ENCODE measurements at regions not wholly inside any gene's neighbourhood (a gene's known extent, or its start where the extent isn't known, plus 50 kb on each side); places are given as distances from the start of the nearest gene placed in this dataset.

DNA sequence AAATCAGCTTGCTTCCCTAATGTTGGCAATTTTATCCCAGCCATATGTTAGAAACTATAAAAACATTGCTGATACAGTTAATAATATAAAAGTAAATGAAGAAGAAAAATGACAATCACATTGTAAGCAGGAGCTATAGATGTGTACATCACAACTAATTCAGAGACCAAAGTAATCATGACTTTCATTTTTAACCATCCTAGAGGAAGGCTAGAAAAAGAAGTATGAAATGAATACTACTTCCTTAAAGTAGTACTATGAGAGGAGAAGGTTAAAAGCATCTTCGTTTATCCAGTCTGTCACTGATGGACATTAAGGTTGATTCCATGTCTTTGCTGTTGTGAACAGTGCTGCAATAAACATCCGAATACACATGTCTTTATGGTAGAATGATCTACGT, 135.5 kb downstream of the IRS2 start:
- DNase-seq: no peak
- Histone ChIP-seq H3K4me1 (no peaks in the 10 kb centered on the region), H3K27ac (peak overlapping the region in 1 of 4 donors; percentile 47), H3K27me3 (no peaks in the 10 kb centered on the region), H3K9me3 (no peaks in the 10 kb centered on the region), H3K4me3 (no peak overlapping the region), H3K36me3 (replicated peaks in 1 of 2; ENCODE audit: insufficient read depth in 1 of 2, low read depth in 2 of 2) (no peaks in the 10 kb centered on the region)
- 57 to 65% methylated on average over 3 of the region's 3 CpGs for WGBS, 2 donors
- TF ChIP-seq, protein P1, sequence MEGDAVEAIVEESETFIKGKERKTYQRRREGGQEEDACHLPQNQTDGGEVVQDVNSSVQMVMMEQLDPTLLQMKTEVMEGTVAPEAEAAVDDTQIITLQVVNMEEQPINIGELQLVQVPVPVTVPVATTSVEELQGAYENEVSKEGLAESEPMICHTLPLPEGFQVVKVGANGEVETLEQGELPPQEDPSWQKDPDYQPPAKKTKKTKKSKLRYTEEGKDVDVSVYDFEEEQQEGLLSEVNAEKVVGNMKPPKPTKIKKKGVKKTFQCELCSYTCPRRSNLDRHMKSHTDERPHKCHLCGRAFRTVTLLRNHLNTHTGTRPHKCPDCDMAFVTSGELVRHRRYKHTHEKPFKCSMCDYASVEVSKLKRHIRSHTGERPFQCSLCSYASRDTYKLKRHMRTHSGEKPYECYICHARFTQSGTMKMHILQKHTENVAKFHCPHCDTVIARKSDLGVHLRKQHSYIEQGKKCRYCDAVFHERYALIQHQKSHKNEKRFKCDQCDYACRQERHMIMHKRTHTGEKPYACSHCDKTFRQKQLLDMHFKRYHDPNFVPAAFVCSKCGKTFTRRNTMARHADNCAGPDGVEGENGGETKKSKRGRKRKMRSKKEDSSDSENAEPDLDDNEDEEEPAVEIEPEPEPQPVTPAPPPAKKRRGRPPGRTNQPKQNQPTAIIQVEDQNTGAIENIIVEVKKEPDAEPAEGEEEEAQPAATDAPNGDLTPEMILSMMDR (IDR thresholded peaks at IDR 0.05): no peak
- TF ChIP-seq POLR2A (IDR thresholded peaks at IDR 0.05): no peak
- intact Hi-C loops (cut with DNase I): no loop called here
- ATAC-seq: no peak

DNA sequence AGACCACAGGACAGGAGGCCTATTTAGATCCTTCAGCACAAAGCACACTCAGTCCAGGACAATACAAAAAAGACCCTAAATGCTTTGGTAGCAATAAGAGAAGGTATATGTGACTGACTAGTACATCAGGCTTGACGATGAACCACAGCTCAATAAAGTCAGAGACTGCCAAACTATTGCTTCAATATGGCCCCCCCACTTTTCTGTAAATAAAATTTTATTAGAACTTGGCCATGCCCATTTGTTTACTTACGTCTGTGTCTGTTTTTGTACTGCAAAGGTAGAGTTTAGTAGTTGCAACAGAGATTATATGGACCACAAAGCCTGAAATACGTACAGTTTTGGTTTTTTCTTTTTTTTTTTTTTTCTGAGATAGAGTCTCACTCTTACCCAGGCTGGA, 136.7 kb downstream of the IRS2 start:
- Histone ChIP-seq H3K27ac (no peak overlapping the region), H3K27me3 (no peaks in the 10 kb centered on the region), H3K9me3 (no peaks in the 10 kb centered on the region), H3K4me3 (no peak overlapping the region), H3K4me1 (no peaks in the 10 kb centered on the region), H3K36me3 (replicated peaks in 1 of 2; ENCODE audit: insufficient read depth in 1 of 2, low read depth in 2 of 2) (no peaks in the 10 kb centered on the region)
- intact Hi-C loops (cut with DNase I): no loop called here
- TF ChIP-seq POLR2A (IDR thresholded peaks at IDR 0.05): no peak
- TF ChIP-seq, protein P1 (IDR thresholded peaks at IDR 0.05): no peak
- no peak for DNase-seq
- no peak for ATAC-seq
- 73% methylated on average over 3 of the region's 3 CpGs for WGBS, 2 donors

DNA sequence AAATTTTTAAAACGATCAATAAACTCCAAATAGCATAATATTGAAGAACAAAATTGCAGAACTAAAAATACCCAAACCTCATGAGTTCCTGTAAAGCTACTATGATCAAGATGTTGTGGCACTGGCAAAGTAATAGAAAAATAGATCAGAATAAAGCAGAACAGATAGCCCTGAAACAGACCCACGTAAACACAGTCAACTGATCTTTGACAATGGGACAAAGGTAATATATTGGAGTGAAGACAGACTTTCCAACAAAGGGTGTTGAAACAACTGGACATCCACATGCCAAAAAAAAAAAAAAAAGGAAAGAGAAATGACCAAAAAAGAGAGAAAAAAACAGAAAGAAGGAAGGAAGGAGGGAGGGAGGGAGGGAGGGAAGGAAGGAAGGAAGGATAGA, 138.7 kb downstream of the IRS2 start:
- no peaks in the 10 kb centered on the region for H3K4me1 ChIP-seq
- no peaks in the 10 kb centered on the region for H3K36me3 ChIP-seq (replicated peaks in 1 of 2; ENCODE audit: insufficient read depth in 1 of 2, low read depth in 2 of 2)
- H3K27me3 ChIP-seq: no peaks in the 10 kb centered on the region
- H3K4me3 ChIP-seq: no peak overlapping the region
- H3K9me3 ChIP-seq: no peaks in the 10 kb centered on the region
- no peak for TF ChIP-seq POLR2A (IDR thresholded peaks at IDR 0.05)
- H3K27ac ChIP-seq: no peak overlapping the region
- intact Hi-C loops (cut with DNase I): no loop called here
- ATAC-seq (no peak), DNase-seq (no peak)
- 50 to 57% methylated on average over 2 of the region's 2 CpGs for WGBS, 2 donors

DNA sequence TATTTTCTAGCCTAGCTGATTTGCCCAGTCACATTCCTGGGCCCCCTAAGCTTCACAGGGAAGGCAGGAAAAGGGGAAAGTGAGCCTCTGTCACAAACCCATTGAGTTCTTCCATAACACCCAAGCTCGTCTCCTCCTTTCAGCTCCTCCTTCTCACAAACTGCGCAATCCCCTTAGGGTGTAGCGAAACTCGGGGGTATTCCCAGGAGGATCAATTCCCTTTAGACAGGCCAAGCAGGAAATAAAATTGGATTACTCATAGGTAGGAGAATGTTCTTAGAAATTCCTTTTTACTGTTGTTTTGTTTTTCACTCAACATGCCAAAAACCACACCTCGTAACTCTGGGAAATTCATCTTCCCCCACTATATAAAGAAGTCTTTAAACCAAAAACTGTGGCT, 139.3 kb downstream of the IRS2 start:
- H3K9me3 ChIP-seq: no peaks in the 10 kb centered on the region
- peak; percentile 82 for ATAC-seq
- H3K36me3 ChIP-seq (replicated peaks in 1 of 2; ENCODE audit: insufficient read depth in 1 of 2, low read depth in 2 of 2): no peaks in the 10 kb centered on the region
- intact Hi-C loops (cut with DNase I): no loop called here
- TF ChIP-seq, protein P1 (IDR thresholded peaks at IDR 0.05): no peak
- peak in 1 of 3 donors; percentile 12 for TF ChIP-seq POLR2A (IDR thresholded peaks at IDR 0.05)
- no peaks in the 10 kb centered on the region for H3K4me1 ChIP-seq
- no peaks in the 10 kb centered on the region for H3K27me3 ChIP-seq
- peak overlapping the region in 1 of 4 donors; percentile 14 for H3K27ac ChIP-seq
- DNase-seq: no peak
- WGBS, 2 donors: 55 to 59% methylated on average over 5 of the region's 5 CpGs
- no peak overlapping the region for H3K4me3 ChIP-seq

DNA sequence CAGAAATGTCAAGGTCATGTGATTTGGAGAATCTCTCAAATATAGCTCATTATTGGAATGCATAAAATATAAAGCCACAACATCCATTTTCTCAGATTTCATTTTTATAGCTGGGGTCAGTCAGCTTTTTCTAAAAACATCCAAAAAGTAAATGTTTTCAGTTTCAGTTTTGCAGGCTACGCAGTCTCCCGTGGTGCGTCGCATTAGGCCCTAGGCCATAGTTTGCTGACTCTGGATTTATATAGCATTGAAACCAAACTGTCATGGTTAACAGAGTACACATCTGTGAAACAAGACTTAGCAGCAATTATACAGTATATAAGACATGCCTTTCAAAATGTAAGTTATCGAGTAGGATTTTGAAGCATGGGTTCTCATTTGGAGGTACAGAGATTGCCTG, 140.0 kb downstream of the IRS2 start:
- H3K27ac ChIP-seq: no peak overlapping the region
- no peaks in the 10 kb centered on the region for H3K9me3 ChIP-seq
- DNase-seq (no peak), ATAC-seq (no peak)
- H3K36me3 ChIP-seq (replicated peaks in 1 of 2; ENCODE audit: insufficient read depth in 1 of 2, low read depth in 2 of 2): no peaks in the 10 kb centered on the region
- intact Hi-C loops (cut with DNase I): no loop called here
- no peak overlapping the region for H3K4me3 ChIP-seq
- 88 to 94% methylated on average over 5 of the region's 5 CpGs for WGBS, 2 donors
- H3K4me1 ChIP-seq: no peaks in the 10 kb centered on the region
- H3K27me3 ChIP-seq: no peaks in the 10 kb centered on the region
- no peak for TF ChIP-seq POLR2A (IDR thresholded peaks at IDR 0.05)
- TF ChIP-seq, protein P1 (IDR thresholded peaks at IDR 0.05): no peak
